ENCODE measurements at regions not wholly inside any gene's neighbourhood (a gene's known extent, or its start where the extent isn't known, plus 50 kb on each side); places are given as distances from the start of the nearest gene placed in this dataset.

GRCh38 chr20:11333634-11334033 lies 584.1 kb upstream of the BTBD3 start:
- TF ChIP-seq CTCF (IDR thresholded peaks at IDR 0.05; ENCODE audit: low read depth, low read length): no peak
- DNase-seq (ENCODE audit: extremely low read depth, low read depth): no peak

GRCh38 chr20:11337361-11338130 lies 580.1 kb upstream of the BTBD3 start:
- no peak for DNase-seq (ENCODE audit: extremely low read depth, low read depth)
- TF ChIP-seq CTCF (IDR thresholded peaks at IDR 0.05; ENCODE audit: low read depth, low read length): no peak

- no peak for TF ChIP-seq CTCF (IDR thresholded peaks at IDR 0.05; ENCODE audit: low read depth, low read length)
- DNase-seq (ENCODE audit: extremely low read depth, low read depth): no peak
These were observed 579.0 kb upstream of the BTBD3 start for GRCh38 chr20:11338496-11339306.

GRCh38 chr20:11344939-11345338 lies 572.8 kb upstream of the BTBD3 start:
- no peak for TF ChIP-seq CTCF (IDR thresholded peaks at IDR 0.05; ENCODE audit: low read depth, low read length)
- no peak for DNase-seq (ENCODE audit: extremely low read depth, low read depth)

GRCh38 chr20:11347738-11348137 lies 570.0 kb upstream of the BTBD3 start:
- no peak for TF ChIP-seq CTCF (IDR thresholded peaks at IDR 0.05; ENCODE audit: low read depth, low read length)
- no peak for DNase-seq (ENCODE audit: extremely low read depth, low read depth)

- no peak; the same call in 1 of the 2 replicates for TF ChIP-seq CTCF (IDR thresholded peaks at IDR 0.05; ENCODE audit: low read depth, low read length)
- DNase-seq (ENCODE audit: extremely low read depth, low read depth): peak; percentile 38
These were observed 567.3 kb upstream of the BTBD3 start for GRCh38 chr20:11350126-11351005.
